Mammary epithelial cell (primary cell): ENCODE measurements at regions not wholly inside any gene's neighbourhood (a gene's known extent, or its start where the extent isn't known, plus 50 kb on each side); places are given as distances from the start of the nearest gene placed in this dataset.

Source experiments
- CTCF ChIP-seq, 2 donors: IDR thresholded peaks in 1 of 2; conservative IDR thresholded peaks in 1 of 2; 2 replicates each; pipeline ENCODE4 v1.5.1; 2011 to 2012; ENCODE audit warnings: inconsistent platforms in 2 of 2, low read length in 2 of 2, mild to moderate bottlenecking in 2 of 2, control low read depth in 1 of 2, low read depth in 1 of 2; ENCODE audit not compliant: insufficient read depth in 1 of 2; ENCODE audit errors: extremely low read depth in 1 of 2
- EZH2 ChIP-seq: IDR thresholded peaks from 2 replicates; pipeline ENCODE4 v1.6.1; 2012; ENCODE audit warnings: low read length, inconsistent platforms, borderline replicate concordance

DNA sequence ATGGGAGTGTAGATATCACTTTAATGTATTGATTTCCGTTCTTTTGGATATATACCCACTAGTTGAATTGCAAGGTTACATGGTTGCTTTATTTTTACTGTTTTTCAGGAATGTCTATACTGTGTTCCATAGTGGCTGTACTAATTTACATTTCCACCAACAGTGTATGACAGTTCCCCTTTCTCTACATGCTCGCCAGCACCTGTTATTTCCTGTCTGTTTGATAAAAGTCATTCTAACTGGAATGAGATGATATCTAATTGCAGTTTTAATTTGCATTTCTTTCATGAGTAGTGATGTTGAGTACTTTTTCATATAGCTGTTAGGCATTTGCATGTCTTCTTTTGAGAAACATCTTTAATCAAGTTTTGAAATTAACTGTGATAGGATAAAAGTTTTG is 818.6 kb downstream of the SLITRK6 start:
- no peak for TF ChIP-seq CTCF (conservative IDR thresholded peaks at IDR 0.05 in 1 of 2, IDR thresholded peaks at IDR 0.05 in 1 of 2; ENCODE audit: extremely low read depth in 1 of 2, insufficient read depth in 1 of 2, low read depth in 1 of 2, low read length in 2 of 2)
- no peak for TF ChIP-seq EZH2
